K562 (cell line): ENCODE measurements at regions not wholly inside any gene's neighbourhood (a gene's known extent, or its start where the extent isn't known, plus 50 kb on each side); places are given as distances from the start of the nearest gene placed in this dataset.

Experiments used
- ATAC-seq: fragments of 200-7000 bp; cut with Tn5 transposase; 3 replicates; pipeline ENCODE4 v1.9.1; 2020; ENCODE audit warnings: moderate library complexity
- BruUV-seq: library from RNA; stranded (reverse); fragments of 400-500 nt; replicated peaks from 2 replicates; lab custom pipeline; 2021; lab: Mats Ljungman, UMichigan
- CTCF ChIA-PET: fragments of 300-600 bp; formaldehyde crosslinking; extraction: SDS; loops from one replicate; lab custom pipeline; 2021; ENCODE audit warnings: low intra/inter-chr PET ratio; lab: Yijun Ruan, JAX
- POLR2A ChIA-PET: fragments of 300-600, 350-650 bp; sonication (Branson Sonifier 250); formaldehyde crosslinking; extraction: SDS; loops from one replicate; lab custom pipeline; 2021; ENCODE audit warnings: antibody characterized with exemption, inconsistent platforms; lab: Yijun Ruan, JAX
- DNase-seq, 4 experiments: peaks; one replicate each; pipeline versions ENCODE4 v3.0.0 to v3.0.0-alpha.2; 2011 to 2018; ENCODE audit warnings: low spot score in 3 of 4, mixed read lengths in 3 of 4; ENCODE audit errors: extremely low read depth in 1 of 4
- FAIRE-seq: peaks from 2 replicates; lab custom pipeline; 2011; peaks lifted over from hg19 to GRCh38; lab: Jason Lieb, UNC
- H2AFZ ChIP-seq: 2 replicates; pipeline ENCODE4 v1.6.0; 2011; ENCODE audit warnings: low read depth, low read length, control low read depth, inconsistent platforms
- H3K27ac ChIP-seq: fragments of 200-600 bp; 3 replicates; pipeline ENCODE4 v1.8.0; 2011; ENCODE audit warnings: low read depth, mild to moderate bottlenecking, control low read depth, inconsistent platforms, low read length, moderate library complexity, mixed read lengths; ENCODE audit errors: extremely low read depth
- H3K27me3 ChIP-seq, 2 experiments: fragments of 300-600 bp in 1 of 2; 2 replicates in 1 of 2; 3 replicates in 1 of 2; pipeline versions ENCODE4 v1.6.0 to v1.8.0; 2011; ENCODE audit warnings: inconsistent platforms in 2 of 2, low read length in 2 of 2, mild to moderate bottlenecking in 1 of 2, mixed read lengths in 1 of 2, moderate library complexity in 1 of 2; ENCODE audit not compliant: control insufficient read depth in 2 of 2, insufficient read depth in 2 of 2
- H3K36me3 ChIP-seq: fragments of 300-600 bp; 3 replicates; pipeline ENCODE4 v1.8.0; 2011; ENCODE audit warnings: mild to moderate bottlenecking, low read length, inconsistent platforms; ENCODE audit not compliant: control insufficient read depth, insufficient read depth
- H3K4me1 ChIP-seq, 2 experiments: fragments of 200-600 bp in 1 of 2; replicated peaks in 1 of 2; 2 replicates in 1 of 2; 3 replicates in 1 of 2; pipeline versions ENCODE4 v1.5.1 to v1.8.0; 2011; ENCODE audit warnings: inconsistent platforms in 2 of 2, low read length in 2 of 2, mild to moderate bottlenecking in 1 of 2, mixed read lengths in 1 of 2, moderate library complexity in 1 of 2; ENCODE audit not compliant: control insufficient read depth in 2 of 2, insufficient read depth in 2 of 2
- H3K4me2 ChIP-seq: 2 replicates; pipeline ENCODE4 v1.6.1; 2011; ENCODE audit warnings: low read length, control low read depth, inconsistent platforms, mixed read lengths; ENCODE audit not compliant: insufficient read depth
- H3K4me3 ChIP-seq: fragments of 200-600 bp; sonication (generic), shearing (Covaris generic); 2 replicates; pipeline ENCODE4 v1.5.1; 2016; ENCODE audit warnings: control low read depth, inconsistent platforms
- H3K79me2 ChIP-seq: fragments of 200-600 bp; 3 replicates; pipeline ENCODE4 v1.8.0; 2011; ENCODE audit warnings: low read length, inconsistent platforms; ENCODE audit not compliant: control insufficient read depth, insufficient read depth
- H3K9ac ChIP-seq, 2 experiments: 2 replicates each; pipeline versions ENCODE4 v1.6.0 to v1.6.1; 2011; ENCODE audit warnings: low read depth in 2 of 2, low read length in 2 of 2, control low read depth in 1 of 2, inconsistent platforms in 1 of 2, mild to moderate bottlenecking in 1 of 2, mixed read lengths in 1 of 2; ENCODE audit not compliant: insufficient read depth in 1 of 2
- H3K9me1 ChIP-seq: one replicate; pipeline ENCODE4 v1.6.0; 2011; ENCODE audit warnings: inconsistent platforms, mild to moderate bottlenecking, low read length, moderate library complexity; ENCODE audit not compliant: control insufficient read depth, insufficient read depth
- H3K9me3 ChIP-seq: replicated peaks from 2 replicates; pipeline ENCODE4 v1.5.1; 2011; ENCODE audit warnings: low read depth, low read length, inconsistent platforms; ENCODE audit not compliant: control insufficient read depth, insufficient read depth
- H4K20me1 ChIP-seq: replicated peaks from 2 replicates; pipeline ENCODE4 v1.6.1; 2011; ENCODE audit warnings: low read length, inconsistent platforms, mixed read lengths; ENCODE audit not compliant: control insufficient read depth, insufficient read depth
- BACH1 ChIP-seq: fragments of 200-800 bp; sonication (Bioruptor generic); IDR thresholded peaks from 2 replicates; pipeline ENCODE4 v1.6.1; 2016; ENCODE audit warnings: missing genetic modification characterization, missing compliant biosample characterization
- BRF2 ChIP-seq: IDR thresholded peaks from 3 replicates; pipeline ENCODE4 v1.6.1; 2011; ENCODE audit warnings: borderline replicate concordance, mild to moderate bottlenecking; ENCODE audit not compliant: insufficient read length, insufficient read depth
- CEBPG ChIP-seq, 3 experiments: fragments of 200-800 bp in 1 of 3; sonication (Bioruptor generic) in 1 of 3; sonication (generic) in 1 of 3; formaldehyde crosslinking in 1 of 3; IDR thresholded peaks in 2 of 3; conservative IDR thresholded peaks in 1 of 3; 2 replicates each; pipeline versions ENCODE4 v1.6.1 to v1.8.0; 2016 to 2022; ENCODE audit warnings: missing compliant biosample characterization in 2 of 3, missing genetic modification characterization in 2 of 3, mild to moderate bottlenecking in 1 of 3, missing genetic modification reagents in 1 of 3
- MECOM ChIP-seq: fragments of 250-450 bp; sonication (Bioruptor Pico); IDR thresholded peaks from 2 replicates; pipeline ENCODE4 v1.8.0; 2022; ENCODE audit warnings: inconsistent platforms
- PATZ1 ChIP-seq: fragments of 250-450 bp; sonication (Bioruptor Pico); IDR thresholded peaks from 2 replicates; pipeline ENCODE4 v1.5.0; 2020; ENCODE audit warnings: mild to moderate bottlenecking, borderline replicate concordance
- PCBP1 ChIP-seq: fragments of 200-400 bp; formaldehyde crosslinking; IDR thresholded peaks from 2 replicates; pipeline ENCODE4 v1.6.1; 2018; ENCODE audit warnings: mild to moderate bottlenecking, low read depth, low read length; ENCODE audit not compliant: poor library complexity, severe bottlenecking
- RHOXF2B ChIP-seq: fragments of 250-450 bp; sonication (Bioruptor Pico); conservative IDR thresholded peaks from 2 replicates; pipeline ENCODE4 v1.5.1; 2021
- SMARCE1 ChIP-seq: fragments of 450-650 bp; IDR thresholded peaks from 2 replicates; pipeline ENCODE4 v1.7.1; 2016; ENCODE audit warnings: mild to moderate bottlenecking
- ZBTB17 ChIP-seq: fragments of 450-650 bp; formaldehyde crosslinking; IDR thresholded peaks from 2 replicates; pipeline ENCODE4 v1.4.0; 2020; ENCODE audit warnings: mild to moderate bottlenecking
- WGBS: fragments of 100-300 bp; shearing (Covaris generic); methylation state at CpG from one replicate; pipeline ENCODE4 v1.1.6; 2016; ENCODE audit warnings: low coverage, mixed read lengths; ENCODE audit not compliant: insufficient coverage; ENCODE audit errors: missing lambda C conversion rate; 5-methylcytosine and 5-hydroxymethylcytosine counted together
- in situ Hi-C: fragments of 300-500 bp; cut with MboI; formaldehyde crosslinking; loops from 4 replicates; pipeline ENCODE4 v1.15.0; 2018; ENCODE audit warnings: inconsistent platforms, mixed read lengths
- intact Hi-C: fragments of 100-400 bp; cut with micrococcal nuclease; formaldehyde crosslinking; loops from 2 replicates; pipeline ENCODE4 v1.14.2; 2022
- TF ChIP-seq, protein P1 (sequence below): fragments of 450-650 bp; conservative IDR thresholded peaks from 2 replicates; pipeline ENCODE4 v1.6.1; 2016; ENCODE audit warnings: missing genetic modification characterization, low read depth, mild to moderate bottlenecking, missing compliant biosample characterization, moderate library complexity
- TF ChIP-seq, protein P2 (sequence below): fragments of 250-450 bp; sonication (Bioruptor Pico); IDR thresholded peaks from 2 replicates; pipeline ENCODE4 v1.6.1; 2021; ENCODE audit warnings: mild to moderate bottlenecking
- TF ChIP-seq, protein P3 (sequence below): fragments of 450-650 bp; formaldehyde crosslinking; IDR thresholded peaks from 2 replicates; pipeline ENCODE4 v1.4.0; 2020; ENCODE audit warnings: mild to moderate bottlenecking, moderate library complexity

GRCh38 chrX:149370097-149370496 lies 135.0 kb downstream of the IDS start:
- ATAC-seq (no peak), DNase-seq (no peak), FAIRE-seq (no peak)
- no peaks in the 10 kb centered on the region for H3K27me3 ChIP-seq
- WGBS: 0% methylated on average over 6 of the region's 6 CpGs
- ChIA-PET CTCF (no interaction called here), POLR2A (no interaction called here)
- intact Hi-C loops (no loop called here), in situ Hi-C loops (no loop called here)
- BruUV-seq: no TSS peak
- no peaks in the 10 kb centered on the region for H3K9me1 ChIP-seq
- no peaks in the 10 kb centered on the region for H3K9me3 ChIP-seq
- no peak overlapping the region for H3K4me3 ChIP-seq
- H3K36me3 ChIP-seq: no peaks in the 10 kb centered on the region
- H3K4me1 ChIP-seq: no peaks in the 10 kb centered on the region
- no peak overlapping the region for H3K27ac ChIP-seq
- H3K79me2 ChIP-seq: no peaks in the 10 kb centered on the region
- TF ChIP-seq CEBPG (CRISPR knock-in tag; IDR thresholded peaks at IDR 0.05) (no peak), CEBPG (tag; conservative IDR thresholded peaks at IDR 0.05 in 1 of 2, IDR thresholded peaks at IDR 0.05 in 1 of 2) (no peak), SMARCE1 (no peak), RHOXF2B (CRISPR knock-in tag) (no peak), BRF2 (no peak), MECOM (no peak), ZBTB17 (CRISPR knock-in tag) (no peak), PCBP1 (no peak), BACH1 (no peak), PATZ1 (no peak)
- TF ChIP-seq, protein P1, sequence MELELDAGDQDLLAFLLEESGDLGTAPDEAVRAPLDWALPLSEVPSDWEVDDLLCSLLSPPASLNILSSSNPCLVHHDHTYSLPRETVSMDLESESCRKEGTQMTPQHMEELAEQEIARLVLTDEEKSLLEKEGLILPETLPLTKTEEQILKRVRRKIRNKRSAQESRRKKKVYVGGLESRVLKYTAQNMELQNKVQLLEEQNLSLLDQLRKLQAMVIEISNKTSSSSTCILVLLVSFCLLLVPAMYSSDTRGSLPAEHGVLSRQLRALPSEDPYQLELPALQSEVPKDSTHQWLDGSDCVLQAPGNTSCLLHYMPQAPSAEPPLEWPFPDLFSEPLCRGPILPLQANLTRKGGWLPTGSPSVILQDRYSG: no peak
- TF ChIP-seq, protein P2, sequence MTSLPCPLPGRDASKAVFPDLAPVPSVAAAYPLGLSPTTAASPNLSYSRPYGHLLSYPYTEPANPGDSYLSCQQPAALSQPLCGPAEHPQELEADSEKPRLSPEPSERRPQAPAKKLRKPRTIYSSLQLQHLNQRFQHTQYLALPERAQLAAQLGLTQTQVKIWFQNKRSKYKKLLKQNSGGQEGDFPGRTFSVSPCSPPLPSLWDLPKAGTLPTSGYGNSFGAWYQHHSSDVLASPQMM: no peak
- TF ChIP-seq, protein P3, sequence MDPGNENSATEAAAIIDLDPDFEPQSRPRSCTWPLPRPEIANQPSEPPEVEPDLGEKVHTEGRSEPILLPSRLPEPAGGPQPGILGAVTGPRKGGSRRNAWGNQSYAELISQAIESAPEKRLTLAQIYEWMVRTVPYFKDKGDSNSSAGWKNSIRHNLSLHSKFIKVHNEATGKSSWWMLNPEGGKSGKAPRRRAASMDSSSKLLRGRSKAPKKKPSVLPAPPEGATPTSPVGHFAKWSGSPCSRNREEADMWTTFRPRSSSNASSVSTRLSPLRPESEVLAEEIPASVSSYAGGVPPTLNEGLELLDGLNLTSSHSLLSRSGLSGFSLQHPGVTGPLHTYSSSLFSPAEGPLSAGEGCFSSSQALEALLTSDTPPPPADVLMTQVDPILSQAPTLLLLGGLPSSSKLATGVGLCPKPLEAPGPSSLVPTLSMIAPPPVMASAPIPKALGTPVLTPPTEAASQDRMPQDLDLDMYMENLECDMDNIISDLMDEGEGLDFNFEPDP (CRISPR knock-in tag): no peak
- H2AFZ ChIP-seq: no peak overlapping the region
- H4K20me1 ChIP-seq: no peaks in the 10 kb centered on the region
- H3K4me2 ChIP-seq: no peak overlapping the region
- no peak overlapping the region for H3K9ac ChIP-seq
